ENCODE measurements at regions not wholly inside any gene's neighbourhood (a gene's known extent, or its start where the extent isn't known, plus 50 kb on each side); places are given as distances from the start of the nearest gene placed in this dataset.
A peak's percentile ranks its signal among the peaks of the same experiment; 100 is the strongest.

- peak; percentile 51 for DNase-seq
Measured at GRCh38 chr2:71935262-71935848, 212.3 kb downstream of the CYP26B1 start.

GRCh38 chr2:71934595-71935261 lies 212.9 kb downstream of the CYP26B1 start:
- DNase-seq: peak; percentile 23

GRCh38 chr2:71934320-71934593 lies 213.4 kb downstream of the CYP26B1 start:
- no peak for DNase-seq

- DNase-seq: peak; percentile 67
Measured at GRCh38 chr2:71933467-71934319, 214.0 kb downstream of the CYP26B1 start.

GRCh38 chr2:71932780-71933466 lies 214.7 kb downstream of the CYP26B1 start:
- DNase-seq: peak; percentile 48

- peak; percentile 41 for DNase-seq
Measured at GRCh38 chr2:71932037-71932779, 215.5 kb downstream of the CYP26B1 start.

GRCh38 chr2:71930049-71930681 lies 217.5 kb downstream of the CYP26B1 start:
- DNase-seq: peak; percentile 44

- DNase-seq: peak; percentile 42
Measured at GRCh38 chr2:71929482-71929772, 218.2 kb downstream of the CYP26B1 start.

- DNase-seq: peak; percentile 30
Measured at GRCh38 chr2:71928734-71929481, 218.8 kb downstream of the CYP26B1 start.

GRCh38 chr2:71927757-71928715 lies 219.6 kb downstream of the CYP26B1 start:
- peak; percentile 42 for DNase-seq

GRCh38 chr2:71926876-71927756 lies 220.5 kb downstream of the CYP26B1 start:
- peak; percentile 51 for DNase-seq

GRCh38 chr2:71926089-71926447 lies 221.6 kb downstream of the CYP26B1 start:
- peak; percentile 35 for DNase-seq

GRCh38 chr2:71925268-71926088 lies 222.2 kb downstream of the CYP26B1 start:
- peak; percentile 94 for DNase-seq

- DNase-seq: peak; percentile 83
Measured at GRCh38 chr2:71923887-71924533, 223.7 kb downstream of the CYP26B1 start.

GRCh38 chr2:71923143-71923525 lies 224.5 kb downstream of the CYP26B1 start:
- no peak for DNase-seq

- peak; percentile 46 for DNase-seq
Measured at GRCh38 chr2:71922499-71923142, 225.0 kb downstream of the CYP26B1 start.

GRCh38 chr2:71922091-71922490 lies 225.6 kb downstream of the CYP26B1 start:
- DNase-seq: peak; percentile 38

All from islet precursor cell (in vitro differentiated cells).